HTR-8/SVneo (cell line): ENCODE measurements at regions not wholly inside any gene's neighbourhood (a gene's known extent, or its start where the extent isn't known, plus 50 kb on each side); places are given as distances from the start of the nearest gene placed in this dataset.

ENCODE experiments used
- DNase-seq: peaks from one replicate; pipeline ENCODE4 v3.0.0; 2011; ENCODE audit warnings: low spot score, mixed read lengths; ENCODE audit not compliant: insufficient read length
- FAIRE-seq: peaks from 2 replicates; lab custom pipeline; 2011; peaks lifted over from hg19 to GRCh38; lab: Jason Lieb, UNC

DNA sequence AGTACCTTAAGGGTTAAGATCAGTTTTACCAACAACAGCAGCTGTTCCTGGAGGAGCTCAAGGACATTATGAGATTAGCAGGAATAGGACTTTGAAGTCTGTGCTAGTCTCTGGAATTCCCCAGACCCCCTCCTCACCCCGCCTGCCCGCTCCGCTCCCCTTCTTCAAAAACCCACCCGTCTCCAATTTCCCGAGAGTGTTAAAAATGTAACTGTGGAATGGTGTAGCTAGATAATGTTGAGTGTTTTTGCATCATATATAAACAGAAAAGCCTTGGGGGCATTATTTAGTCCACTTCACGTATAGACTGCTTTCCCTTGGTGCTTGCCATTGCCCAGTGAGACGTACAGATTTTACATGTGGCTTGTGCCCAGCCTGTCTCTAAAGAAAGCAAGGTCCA lies 65.0 kb upstream of the SEMA6D start:
- FAIRE-seq (no peak), DNase-seq (no peak)

DNA sequence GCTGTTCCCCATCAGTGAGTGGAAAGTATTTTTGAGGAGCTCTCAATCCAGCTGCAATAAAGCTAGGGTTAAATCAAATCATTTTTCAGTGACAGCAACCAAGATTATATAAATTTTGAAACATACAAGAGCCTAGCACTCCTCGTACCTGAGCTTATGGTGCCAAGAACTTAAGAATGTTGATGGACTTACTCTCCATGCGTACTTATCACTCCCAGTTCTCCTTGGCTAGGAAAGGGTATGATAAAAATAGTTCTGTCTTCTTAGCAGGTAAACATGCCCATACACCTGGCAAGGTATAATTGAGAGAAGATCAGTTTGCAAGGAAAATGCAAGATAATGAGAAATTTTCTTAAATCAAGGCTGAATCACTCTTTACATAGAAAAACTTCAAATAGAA lies 64.5 kb upstream of the SEMA6D start:
- FAIRE-seq (no peak), DNase-seq (no peak)

DNA sequence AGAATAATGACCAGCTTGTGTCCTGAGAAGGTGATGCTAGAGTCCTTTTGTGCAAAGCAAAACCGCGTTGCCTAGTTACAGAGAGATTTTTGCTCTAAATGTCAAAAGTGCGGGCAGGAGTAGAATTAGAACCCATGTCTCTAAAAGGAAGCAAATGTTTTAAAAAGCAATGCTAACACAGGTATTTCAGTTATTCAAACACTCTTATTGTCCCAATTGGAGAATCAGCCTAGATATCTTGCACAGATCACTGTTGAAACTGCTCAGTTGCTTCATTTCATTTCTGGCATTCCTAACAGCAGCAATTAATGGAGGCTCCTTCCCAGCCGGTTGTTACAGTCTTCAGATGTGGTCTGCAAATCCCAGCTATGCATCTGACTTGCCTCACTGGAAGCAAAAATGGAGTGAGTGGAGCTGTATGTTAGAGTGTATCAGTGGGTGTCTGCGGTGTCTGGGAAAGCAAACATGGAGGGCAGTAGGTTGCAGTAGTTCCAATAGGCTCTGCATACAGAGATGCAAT lies 55.6 kb upstream of the SEMA6D start:
- FAIRE-seq (no peak), DNase-seq (no peak)

DNA sequence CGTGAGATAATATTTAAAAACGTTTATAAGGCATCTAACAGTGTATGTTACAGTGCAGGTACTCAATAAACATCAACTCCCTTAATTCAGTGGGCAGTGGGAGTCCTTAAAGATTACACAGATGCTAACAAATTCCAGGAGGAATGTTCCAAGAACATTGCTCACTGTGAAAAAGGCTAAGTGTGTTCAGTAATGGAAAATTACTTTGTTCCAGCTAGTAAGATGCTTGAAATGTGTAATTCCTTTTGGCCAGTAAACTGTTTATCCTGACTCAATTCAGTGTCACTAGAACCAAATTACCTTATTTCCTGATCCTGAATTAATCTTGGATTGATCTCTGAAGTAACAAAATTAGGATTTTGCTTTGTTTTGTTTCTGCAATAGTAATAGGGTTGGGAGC lies 54.2 kb upstream of the SEMA6D start:
- FAIRE-seq (no peak), DNase-seq (no peak)
